ENCODE measurements at regions not wholly inside any gene's neighbourhood (a gene's known extent, or its start where the extent isn't known, plus 50 kb on each side); places are given as distances from the start of the nearest gene placed in this dataset.

DNA sequence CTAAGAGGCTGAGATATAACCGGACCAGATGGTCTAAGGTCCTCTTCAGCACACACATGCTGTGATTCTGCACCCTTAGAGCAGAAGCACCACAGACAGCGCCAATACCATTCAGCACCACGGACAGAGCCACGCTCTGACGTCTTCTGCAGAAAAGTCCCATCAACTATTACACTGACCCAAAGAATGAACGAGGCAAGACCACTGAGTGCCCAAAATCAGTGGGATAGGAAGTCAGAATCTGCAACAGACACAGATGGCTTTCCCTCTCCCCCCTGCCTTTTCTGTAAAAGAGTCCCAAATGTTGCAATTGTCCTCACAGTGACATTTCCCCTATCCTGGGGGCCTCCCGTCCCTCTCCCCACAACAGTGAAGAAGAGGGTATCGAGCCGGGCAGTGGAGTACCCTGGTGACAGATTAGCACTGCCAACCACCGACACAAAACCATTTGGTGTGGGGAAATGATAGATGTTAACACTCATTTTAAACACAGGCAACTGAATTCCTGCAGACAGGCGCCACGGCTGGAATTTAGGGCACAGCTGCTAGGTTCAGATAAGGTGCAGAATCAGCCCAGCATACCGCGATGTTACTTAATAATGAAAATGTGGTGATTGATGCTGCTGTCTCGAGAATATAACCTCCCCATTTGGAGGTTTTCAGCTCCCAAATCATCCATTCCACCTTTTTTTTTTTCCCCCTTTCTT, 66.6 kb upstream of the CTNNBL1 start:
- TF ChIP-seq, protein P1, sequence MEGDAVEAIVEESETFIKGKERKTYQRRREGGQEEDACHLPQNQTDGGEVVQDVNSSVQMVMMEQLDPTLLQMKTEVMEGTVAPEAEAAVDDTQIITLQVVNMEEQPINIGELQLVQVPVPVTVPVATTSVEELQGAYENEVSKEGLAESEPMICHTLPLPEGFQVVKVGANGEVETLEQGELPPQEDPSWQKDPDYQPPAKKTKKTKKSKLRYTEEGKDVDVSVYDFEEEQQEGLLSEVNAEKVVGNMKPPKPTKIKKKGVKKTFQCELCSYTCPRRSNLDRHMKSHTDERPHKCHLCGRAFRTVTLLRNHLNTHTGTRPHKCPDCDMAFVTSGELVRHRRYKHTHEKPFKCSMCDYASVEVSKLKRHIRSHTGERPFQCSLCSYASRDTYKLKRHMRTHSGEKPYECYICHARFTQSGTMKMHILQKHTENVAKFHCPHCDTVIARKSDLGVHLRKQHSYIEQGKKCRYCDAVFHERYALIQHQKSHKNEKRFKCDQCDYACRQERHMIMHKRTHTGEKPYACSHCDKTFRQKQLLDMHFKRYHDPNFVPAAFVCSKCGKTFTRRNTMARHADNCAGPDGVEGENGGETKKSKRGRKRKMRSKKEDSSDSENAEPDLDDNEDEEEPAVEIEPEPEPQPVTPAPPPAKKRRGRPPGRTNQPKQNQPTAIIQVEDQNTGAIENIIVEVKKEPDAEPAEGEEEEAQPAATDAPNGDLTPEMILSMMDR (IDR thresholded peaks at IDR 0.05; ENCODE audit: low read depth, low read length): no peak
- no peak for TF ChIP-seq EZH2phosphoT487 (IDR thresholded peaks at IDR 0.05; ENCODE audit: low read depth)

All from OCI-LY3 (cell line).